GM12878 (cell line): ENCODE measurements at regions not wholly inside any gene's neighbourhood (a gene's known extent, or its start where the extent isn't known, plus 50 kb on each side); places are given as distances from the start of the nearest gene placed in this dataset.
A peak's percentile ranks its signal among the peaks of the same experiment; 100 is the strongest.

Experiments used
- BACH1 ChIP-seq: fragments of 450-650 bp; IDR thresholded peaks from 2 replicates; pipeline ENCODE4 v1.6.1; 2017; ENCODE audit warnings: mild to moderate bottlenecking, borderline replicate concordance
- CREM ChIP-seq: IDR thresholded peaks from 2 replicates; pipeline ENCODE4 v1.6.1; 2014; ENCODE audit warnings: antibody characterized with exemption, low read depth
- E4F1 ChIP-seq: fragments of 450-650 bp; IDR thresholded peaks from 2 replicates; pipeline ENCODE4 v1.6.1; 2018; ENCODE audit warnings: borderline replicate concordance, mild to moderate bottlenecking; ENCODE audit not compliant: partially characterized antibody
- EGR1 ChIP-seq, 2 experiments: IDR thresholded peaks; 1 replicate in 1 of 2; 2 replicates in 1 of 2; pipeline ENCODE4 v1.6.1; 2011 to 2012; ENCODE audit warnings: low read depth in 2 of 2, low read length in 2 of 2, borderline replicate concordance in 1 of 2, mild to moderate bottlenecking in 1 of 2, moderate library complexity in 1 of 2
- EP300 ChIP-seq, 2 experiments: fragments of 150-350 bp in 1 of 2; IDR thresholded peaks; 2 replicates each; pipeline ENCODE4 v1.6.1; 2011 to 2012; ENCODE audit warnings: low read depth in 2 of 2, low read length in 2 of 2, borderline replicate concordance in 1 of 2, improper control_type of control experiment in 1 of 2, inconsistent platforms in 1 of 2; ENCODE audit not compliant: control insufficient read depth in 1 of 2
- ETV6 ChIP-seq, 2 experiments: fragments of 450-650 bp in 1 of 2; IDR thresholded peaks in 1 of 2; conservative IDR thresholded peaks in 1 of 2; 2 replicates each; pipeline ENCODE4 v1.6.1; 2014; ENCODE audit warnings: antibody characterized with exemption in 1 of 2, borderline replicate concordance in 1 of 2, low read depth in 1 of 2, mild to moderate bottlenecking in 1 of 2, moderate library complexity in 1 of 2
- GABPA ChIP-seq: IDR thresholded peaks from 2 replicates; pipeline ENCODE4 v1.6.1; 2014; ENCODE audit warnings: antibody characterized with exemption, low read depth, mild to moderate bottlenecking, inconsistent platforms
- IRF4 ChIP-seq: IDR thresholded peaks from 2 replicates; pipeline ENCODE4 v1.6.1; 2011; ENCODE audit warnings: low read depth, low read length
- JUNB ChIP-seq: IDR thresholded peaks from 2 replicates; pipeline ENCODE4 v1.6.1; 2016; ENCODE audit warnings: antibody characterized with exemption, mild to moderate bottlenecking
- KDM1A ChIP-seq: fragments of 200-600 bp; sonication (generic); IDR thresholded peaks from 2 replicates; pipeline ENCODE4 v1.6.1; 2016; ENCODE audit warnings: borderline replicate concordance
- KLF5 ChIP-seq: fragments of 450-650 bp; IDR thresholded peaks from 2 replicates; pipeline ENCODE4 v1.6.1; 2014; ENCODE audit warnings: mild to moderate bottlenecking; ENCODE audit not compliant: partially characterized antibody
- MTA3 ChIP-seq: IDR thresholded peaks from 2 replicates; pipeline ENCODE4 v1.6.1; 2012; ENCODE audit warnings: low read length, inconsistent platforms, borderline replicate concordance
- MYC ChIP-seq: IDR thresholded peaks from 2 replicates; pipeline ENCODE4 v1.6.1; 2011; ENCODE audit warnings: mild to moderate bottlenecking, low read length, moderate library complexity, inconsistent platforms; ENCODE audit not compliant: insufficient read depth, insufficient replicate concordance, insufficient read length, severe bottlenecking
- PML ChIP-seq: IDR thresholded peaks from 2 replicates; pipeline ENCODE4 v1.6.1; 2012; ENCODE audit warnings: low read length, inconsistent platforms
- RELA ChIP-seq: fragments of 450-650 bp; IDR thresholded peaks from 2 replicates; pipeline ENCODE4 v1.8.0; 2014; ENCODE audit warnings: borderline replicate concordance; ENCODE audit not compliant: partially characterized antibody
- RUNX3 ChIP-seq: IDR thresholded peaks from 2 replicates; pipeline ENCODE4 v1.6.1; 2012; ENCODE audit warnings: low read length, inconsistent platforms
- SIX5 ChIP-seq: IDR thresholded peaks from 2 replicates; pipeline ENCODE4 v1.6.1; 2011; ENCODE audit warnings: mild to moderate bottlenecking, low read depth, low read length, moderate library complexity; ENCODE audit not compliant: severe bottlenecking
- SPI1 ChIP-seq: IDR thresholded peaks from 2 replicates; pipeline ENCODE4 v1.6.1; 2011; ENCODE audit warnings: low read depth, mild to moderate bottlenecking, low read length, moderate library complexity, borderline replicate concordance; ENCODE audit not compliant: insufficient read depth
- TAF1 ChIP-seq: IDR thresholded peaks from 2 replicates; pipeline ENCODE4 v1.6.1; 2011; ENCODE audit warnings: mild to moderate bottlenecking, low read depth, low read length, borderline replicate concordance
- TBL1XR1 ChIP-seq: IDR thresholded peaks from 2 replicates; pipeline ENCODE4 v1.6.1; 2012; ENCODE audit warnings: low read depth, low read length, improper control_type of control experiment
- TF ChIP-seq, protein P1 (sequence below): IDR thresholded peaks from 2 replicates; pipeline ENCODE4 v1.6.1; 2012; ENCODE audit warnings: low read depth, low read length, improper control_type of control experiment
- TF ChIP-seq, protein P2 (sequence below): fragments of 450-650 bp; IDR thresholded peaks from 2 replicates; pipeline ENCODE4 v1.6.1; 2017; ENCODE audit warnings: mild to moderate bottlenecking, low read depth, inconsistent platforms; ENCODE audit not compliant: poor library complexity, severe bottlenecking
- TF ChIP-seq, protein P3 (sequence below): IDR thresholded peaks from 2 replicates; pipeline ENCODE4 v1.6.1; 2011; ENCODE audit warnings: mild to moderate bottlenecking, low read depth, low read length, moderate library complexity; ENCODE audit not compliant: insufficient replicate concordance

GRCh38 chr5:103340717-103341388 is 82.3 kb downstream of the MACIR start (continued):
- TF ChIP-seq KDM1A (no peak), TBL1XR1 (0 out of 2 replicates have a peak, but pooled peaks have one; percentile 18), SIX5 (no peak), PML (no peak), RUNX3 (peak; percentile 83), IRF4 (peak; percentile 84; the same call in 1 of the 2 replicates), ETV6 (conservative IDR thresholded peaks at IDR 0.05 in 1 of 2, IDR thresholded peaks at IDR 0.05 in 1 of 2; ENCODE audit: borderline replicate concordance in 1 of 2, low read depth in 1 of 2) (peak in 1 of 2 experiments; percentile 66; a peak in 1 of 4 replicates), BACH1 (peak; percentile 86; the same call in 1 of the 2 replicates), GABPA (peak; percentile 45; the same call in 1 of the 2 replicates), CREM (peak; percentile 57; the same call in 1 of the 2 replicates), EGR1 (IDR thresholded peaks at IDR 0.05; ENCODE audit: borderline replicate concordance in 1 of 2, low read depth in 2 of 2, low read length in 2 of 2) (no peak), EP300 (IDR thresholded peaks at IDR 0.05; ENCODE audit: borderline replicate concordance in 1 of 2, control insufficient read depth in 1 of 2, low read depth in 2 of 2, low read length in 2 of 2) (peak in 1 of 2 experiments; percentile 64; a peak in 1 of 4 replicates), TAF1 (no peak), SPI1 (peak; percentile 37; the same call in 1 of the 2 replicates), MTA3 (peak; percentile 53; the same call in 1 of the 2 replicates), JUNB (peak; percentile 91), E4F1 (no peak), KLF5 (no peak), RELA (peak; percentile 24), MYC (no peak)
- TF ChIP-seq, protein P1, sequence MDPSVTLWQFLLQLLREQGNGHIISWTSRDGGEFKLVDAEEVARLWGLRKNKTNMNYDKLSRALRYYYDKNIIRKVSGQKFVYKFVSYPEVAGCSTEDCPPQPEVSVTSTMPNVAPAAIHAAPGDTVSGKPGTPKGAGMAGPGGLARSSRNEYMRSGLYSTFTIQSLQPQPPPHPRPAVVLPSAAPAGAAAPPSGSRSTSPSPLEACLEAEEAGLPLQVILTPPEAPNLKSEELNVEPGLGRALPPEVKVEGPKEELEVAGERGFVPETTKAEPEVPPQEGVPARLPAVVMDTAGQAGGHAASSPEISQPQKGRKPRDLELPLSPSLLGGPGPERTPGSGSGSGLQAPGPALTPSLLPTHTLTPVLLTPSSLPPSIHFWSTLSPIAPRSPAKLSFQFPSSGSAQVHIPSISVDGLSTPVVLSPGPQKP: no peak
- TF ChIP-seq, protein P2, sequence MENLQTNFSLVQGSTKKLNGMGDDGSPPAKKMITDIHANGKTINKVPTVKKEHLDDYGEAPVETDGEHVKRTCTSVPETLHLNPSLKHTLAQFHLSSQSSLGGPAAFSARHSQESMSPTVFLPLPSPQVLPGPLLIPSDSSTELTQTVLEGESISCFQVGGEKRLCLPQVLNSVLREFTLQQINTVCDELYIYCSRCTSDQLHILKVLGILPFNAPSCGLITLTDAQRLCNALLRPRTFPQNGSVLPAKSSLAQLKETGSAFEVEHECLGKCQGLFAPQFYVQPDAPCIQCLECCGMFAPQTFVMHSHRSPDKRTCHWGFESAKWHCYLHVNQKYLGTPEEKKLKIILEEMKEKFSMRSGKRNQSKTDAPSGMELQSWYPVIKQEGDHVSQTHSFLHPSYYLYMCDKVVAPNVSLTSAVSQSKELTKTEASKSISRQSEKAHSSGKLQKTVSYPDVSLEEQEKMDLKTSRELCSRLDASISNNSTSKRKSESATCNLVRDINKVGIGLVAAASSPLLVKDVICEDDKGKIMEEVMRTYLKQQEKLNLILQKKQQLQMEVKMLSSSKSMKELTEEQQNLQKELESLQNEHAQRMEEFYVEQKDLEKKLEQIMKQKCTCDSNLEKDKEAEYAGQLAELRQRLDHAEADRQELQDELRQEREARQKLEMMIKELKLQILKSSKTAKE: peak; percentile 75
- TF ChIP-seq, protein P3, sequence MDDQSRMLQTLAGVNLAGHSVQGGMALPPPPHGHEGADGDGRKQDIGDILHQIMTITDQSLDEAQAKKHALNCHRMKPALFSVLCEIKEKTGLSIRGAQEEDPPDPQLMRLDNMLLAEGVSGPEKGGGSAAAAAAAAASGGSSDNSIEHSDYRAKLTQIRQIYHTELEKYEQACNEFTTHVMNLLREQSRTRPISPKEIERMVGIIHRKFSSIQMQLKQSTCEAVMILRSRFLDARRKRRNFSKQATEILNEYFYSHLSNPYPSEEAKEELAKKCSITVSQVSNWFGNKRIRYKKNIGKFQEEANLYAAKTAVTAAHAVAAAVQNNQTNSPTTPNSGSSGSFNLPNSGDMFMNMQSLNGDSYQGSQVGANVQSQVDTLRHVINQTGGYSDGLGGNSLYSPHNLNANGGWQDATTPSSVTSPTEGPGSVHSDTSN: no peak
